ENCODE measurements at regions not wholly inside any gene's neighbourhood (a gene's known extent, or its start where the extent isn't known, plus 50 kb on each side); places are given as distances from the start of the nearest gene placed in this dataset.

- no peak overlapping the region for H3K4me3 Mint-ChIP-seq
- no peak for ATAC-seq (ENCODE audit: low read depth)
Observed at GRCh38 chr3:73964818-73965217, 340.1 kb upstream of the PDZRN3 start.

DNA sequence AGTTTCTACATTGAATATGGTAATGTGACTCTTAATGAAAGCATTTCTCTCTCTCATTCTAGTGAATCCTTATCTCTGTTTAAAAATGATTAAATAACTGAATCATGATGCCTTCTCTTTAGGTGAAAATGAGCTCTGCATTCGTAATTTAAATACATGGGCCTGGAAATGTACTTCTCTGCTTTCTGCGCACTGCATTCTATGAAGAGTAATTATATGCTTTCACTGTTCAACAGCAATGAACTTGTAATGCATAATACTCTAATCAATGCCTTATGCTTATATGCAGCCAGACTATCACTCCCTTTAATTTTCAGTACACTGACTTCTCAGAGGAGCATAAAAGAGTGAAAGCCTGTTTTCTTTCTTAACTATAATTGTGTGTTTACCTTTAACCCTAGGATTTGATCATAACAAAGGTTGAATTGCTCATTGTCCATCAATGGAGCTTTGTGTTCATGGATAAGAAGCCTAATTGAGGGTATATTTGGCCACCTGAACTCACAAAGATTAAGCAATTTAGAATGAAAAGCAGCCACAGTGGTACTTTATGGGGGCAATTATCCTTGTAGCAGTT is 330.8 kb upstream of the PDZRN3 start:
- no peaks in the 10 kb centered on the region for H3K27me3 Mint-ChIP-seq
- peaks cover 6% of the 10 kb centered on the region for H3K9me3 Mint-ChIP-seq
- ATAC-seq (ENCODE audit: low read depth) (no peak), DNase-seq (no peak)
- H3K27ac Mint-ChIP-seq: no peak overlapping the region
- H3K4me1 Mint-ChIP-seq: no peaks in the 10 kb centered on the region
- ChIA-PET POLR2A (no interaction called here), CTCF (no interaction called here)
- no peak overlapping the region for H3K4me3 Mint-ChIP-seq
- H3K36me3 Mint-ChIP-seq (ENCODE audit: low read depth): no peaks in the 10 kb centered on the region
- intact Hi-C loops (cut with micrococcal nuclease): no loop called here
- no peak for TF ChIP-seq CTCF (IDR thresholded peaks at IDR 0.05)

More at GRCh38 chr3:73964818-73965217, 340.1 kb upstream of the PDZRN3 start:
- TF ChIP-seq CTCF (IDR thresholded peaks at IDR 0.05): no peak
- H3K4me1 Mint-ChIP-seq: no peaks in the 10 kb centered on the region
- intact Hi-C loops (cut with micrococcal nuclease): no loop called here
- peaks cover 2% of the 10 kb centered on the region for H3K9me3 Mint-ChIP-seq
- no peak for DNase-seq
- no peak overlapping the region for H3K27ac Mint-ChIP-seq
- POLR2A ChIA-PET: no interaction called here
- H3K27me3 Mint-ChIP-seq: no peaks in the 10 kb centered on the region
- CTCF ChIA-PET: no interaction called here
- no peaks in the 10 kb centered on the region for H3K36me3 Mint-ChIP-seq (ENCODE audit: low read depth)

DNA sequence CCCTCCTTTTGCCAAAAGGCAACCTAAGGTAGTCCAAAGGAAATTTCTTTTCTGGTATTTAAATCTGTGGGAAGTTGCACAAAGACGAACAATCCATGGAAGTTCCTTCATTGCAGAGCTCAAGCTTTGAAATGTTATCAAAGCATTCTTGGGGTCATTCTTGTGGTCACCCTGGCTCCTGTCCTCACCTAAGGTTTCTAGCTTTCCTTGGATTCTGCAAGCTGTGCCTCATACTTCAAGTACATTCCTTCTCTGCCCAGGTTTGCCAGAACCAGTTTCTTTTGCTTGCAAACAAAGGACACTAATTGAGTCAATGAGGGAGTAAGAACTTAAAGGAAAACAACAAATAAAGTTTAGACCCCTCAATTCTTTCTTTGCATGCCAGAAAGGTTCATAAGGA is 329.8 kb upstream of the PDZRN3 start:
- H3K27me3 Mint-ChIP-seq: no peaks in the 10 kb centered on the region
- POLR2A ChIA-PET: no interaction called here
- CTCF ChIA-PET: no interaction called here
- DNase-seq: no peak
- H3K4me3 Mint-ChIP-seq: no peak overlapping the region
- ATAC-seq (ENCODE audit: low read depth): no peak
- no peaks in the 10 kb centered on the region for H3K36me3 Mint-ChIP-seq (ENCODE audit: low read depth)
- H3K4me1 Mint-ChIP-seq: no peaks in the 10 kb centered on the region
- H3K9me3 Mint-ChIP-seq: peaks cover 9% of the 10 kb centered on the region
- no peak overlapping the region for H3K27ac Mint-ChIP-seq
- intact Hi-C loops (cut with micrococcal nuclease): no loop called here
- TF ChIP-seq CTCF (IDR thresholded peaks at IDR 0.05): no peak

DNA sequence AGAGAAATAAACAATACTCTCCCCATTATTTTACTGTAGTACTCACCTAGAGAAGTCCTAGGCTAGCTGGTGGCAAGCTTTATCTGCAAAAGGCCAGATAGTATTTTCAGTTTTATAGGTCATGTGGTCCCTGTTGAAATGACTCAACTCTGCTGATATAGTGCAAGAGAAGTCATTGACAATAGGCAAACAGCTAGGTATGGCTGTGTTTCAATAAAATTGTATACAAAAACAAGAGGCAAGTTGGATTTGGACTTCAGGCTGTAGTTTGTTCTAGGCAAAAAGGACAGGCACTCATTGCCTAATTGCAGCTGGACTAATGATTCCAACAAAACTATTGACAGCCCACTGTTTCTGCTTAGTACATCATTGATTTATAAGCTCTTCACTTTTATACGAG is 328.0 kb upstream of the PDZRN3 start:
- no peak for TF ChIP-seq CTCF (IDR thresholded peaks at IDR 0.05)
- intact Hi-C loops (cut with micrococcal nuclease): no loop called here
- H3K4me3 Mint-ChIP-seq: no peak overlapping the region
- peaks cover 5% of the 10 kb centered on the region for H3K9me3 Mint-ChIP-seq
- no peak for ATAC-seq (ENCODE audit: low read depth)
- H3K4me1 Mint-ChIP-seq: no peaks in the 10 kb centered on the region
- no peak overlapping the region for H3K27ac Mint-ChIP-seq
- H3K36me3 Mint-ChIP-seq (ENCODE audit: low read depth): no peaks in the 10 kb centered on the region
- ChIA-PET POLR2A (no interaction called here), CTCF (no interaction called here)
- no peak for DNase-seq
- no peaks in the 10 kb centered on the region for H3K27me3 Mint-ChIP-seq

- ChIA-PET CTCF (no interaction called here), POLR2A (no interaction called here)
- no peak for DNase-seq
- Mint-ChIP-seq H3K9me3 (peaks cover 7% of the 10 kb centered on the region), H3K4me1 (no peaks in the 10 kb centered on the region), H3K27me3 (no peaks in the 10 kb centered on the region), H3K36me3 (ENCODE audit: low read depth) (no peaks in the 10 kb centered on the region), H3K27ac (no peak overlapping the region), H3K4me3 (no peak overlapping the region)
- intact Hi-C loops (cut with micrococcal nuclease): no loop called here
- no peak for ATAC-seq (ENCODE audit: low read depth)
- no peak for TF ChIP-seq CTCF (IDR thresholded peaks at IDR 0.05)
Observed at GRCh38 chr3:73950865-73951558, 326.3 kb upstream of the PDZRN3 start.

Measured in activated B cell treated with CpG ODN at 0.5 μM for 24 hours (primary cell).